ENCODE measurements at regions not wholly inside any gene's neighbourhood (a gene's known extent, or its start where the extent isn't known, plus 50 kb on each side); places are given as distances from the start of the nearest gene placed in this dataset.

DNA sequence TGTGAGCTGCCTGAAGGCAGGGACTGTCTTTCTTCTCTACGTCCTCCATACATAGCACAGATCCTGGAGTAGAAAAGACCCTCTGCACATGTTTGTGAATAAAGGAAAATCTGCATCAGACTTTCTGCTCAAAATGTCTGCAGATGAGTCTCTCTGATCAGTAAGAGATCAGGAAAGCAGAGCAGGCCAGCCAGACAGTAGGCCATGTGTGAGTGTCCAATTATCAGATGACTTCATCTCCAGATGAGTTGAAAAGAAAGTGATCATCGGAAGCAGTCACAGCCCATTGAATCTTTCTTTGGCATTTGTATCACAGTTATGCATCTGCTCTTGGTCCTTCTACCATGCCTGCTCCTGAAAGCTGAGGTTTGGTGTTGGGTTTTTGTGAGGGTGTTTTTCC is 298.7 kb upstream of the NCAM1 start:
- TF ChIP-seq POLR2A (IDR thresholded peaks at IDR 0.05): no peak
- TF ChIP-seq, protein P1, sequence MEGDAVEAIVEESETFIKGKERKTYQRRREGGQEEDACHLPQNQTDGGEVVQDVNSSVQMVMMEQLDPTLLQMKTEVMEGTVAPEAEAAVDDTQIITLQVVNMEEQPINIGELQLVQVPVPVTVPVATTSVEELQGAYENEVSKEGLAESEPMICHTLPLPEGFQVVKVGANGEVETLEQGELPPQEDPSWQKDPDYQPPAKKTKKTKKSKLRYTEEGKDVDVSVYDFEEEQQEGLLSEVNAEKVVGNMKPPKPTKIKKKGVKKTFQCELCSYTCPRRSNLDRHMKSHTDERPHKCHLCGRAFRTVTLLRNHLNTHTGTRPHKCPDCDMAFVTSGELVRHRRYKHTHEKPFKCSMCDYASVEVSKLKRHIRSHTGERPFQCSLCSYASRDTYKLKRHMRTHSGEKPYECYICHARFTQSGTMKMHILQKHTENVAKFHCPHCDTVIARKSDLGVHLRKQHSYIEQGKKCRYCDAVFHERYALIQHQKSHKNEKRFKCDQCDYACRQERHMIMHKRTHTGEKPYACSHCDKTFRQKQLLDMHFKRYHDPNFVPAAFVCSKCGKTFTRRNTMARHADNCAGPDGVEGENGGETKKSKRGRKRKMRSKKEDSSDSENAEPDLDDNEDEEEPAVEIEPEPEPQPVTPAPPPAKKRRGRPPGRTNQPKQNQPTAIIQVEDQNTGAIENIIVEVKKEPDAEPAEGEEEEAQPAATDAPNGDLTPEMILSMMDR (IDR thresholded peaks at IDR 0.05): no peak

All from vagina (tissue), 2 donors.